ENCODE measurements at regions not wholly inside any gene's neighbourhood (a gene's known extent, or its start where the extent isn't known, plus 50 kb on each side); places are given as distances from the start of the nearest gene placed in this dataset.
"Not testable (repeated sequence)": the region's sequence is repeated elsewhere in the genome, so short reads cannot be mapped to it uniquely, and the experiment has no call there.

- DNase-seq = not testable (repeated sequence)
Measured at GRCh38 chr14:106349678-106350457, 823.5 kb downstream of the TMEM121 start.

- DNase-seq = not testable (repeated sequence)
Measured at GRCh38 chr14:106355007-106355791, 828.8 kb downstream of the TMEM121 start.

- not testable (repeated sequence) for DNase-seq
Measured at GRCh38 chr14:106355881-106356642, 829.7 kb downstream of the TMEM121 start.

GRCh38 chr14:106356643-106356930, 830.2 kb downstream of the TMEM121 start:
- not testable (repeated sequence) for DNase-seq

- not testable (repeated sequence) for DNase-seq
Measured at GRCh38 chr14:106359157-106359887, 832.9 kb downstream of the TMEM121 start.

GRCh38 chr14:106365371-106365770, 839.0 kb downstream of the TMEM121 start:
- DNase-seq = not testable (repeated sequence)

- not testable (repeated sequence) for DNase-seq
Measured at GRCh38 chr14:106365894-106366293, 839.5 kb downstream of the TMEM121 start.

- not testable (repeated sequence) for DNase-seq
Measured at GRCh38 chr14:106366971-106367370, 840.6 kb downstream of the TMEM121 start.

GRCh38 chr14:106369456-106369855, 843.1 kb downstream of the TMEM121 start:
- DNase-seq = not testable (repeated sequence)

GRCh38 chr14:106372870-106373652, 846.7 kb downstream of the TMEM121 start:
- peak; percentile 41 for DNase-seq

- not testable (repeated sequence) for DNase-seq
Measured at GRCh38 chr14:106373653-106374110, 847.3 kb downstream of the TMEM121 start.

- DNase-seq = no peak
Measured at GRCh38 chr14:106377432-106377831, 851.0 kb downstream of the TMEM121 start.

- DNase-seq = no peak
Measured at GRCh38 chr14:106378191-106378590, 851.8 kb downstream of the TMEM121 start.

- no peak for DNase-seq
Measured at GRCh38 chr14:106380740-106381139, 854.4 kb downstream of the TMEM121 start.

GRCh38 chr14:106389186-106389585, 862.8 kb downstream of the TMEM121 start:
- peak; percentile 7 for DNase-seq

GRCh38 chr14:106390401-106390800, 864.0 kb downstream of the TMEM121 start:
- no peak for DNase-seq

- DNase-seq = no peak
Measured at GRCh38 chr14:106390947-106391346, 864.6 kb downstream of the TMEM121 start.

GRCh38 chr14:106393742-106394141, 867.4 kb downstream of the TMEM121 start:
- no peak for DNase-seq

- no peak for DNase-seq
Measured at GRCh38 chr14:106395456-106396050, 869.2 kb downstream of the TMEM121 start.

GRCh38 chr14:106396999-106397398, 870.6 kb downstream of the TMEM121 start:
- peak; percentile 36 for DNase-seq

GRCh38 chr14:106398931-106399331, 872.5 kb downstream of the TMEM121 start:
- DNase-seq = not testable (repeated sequence)

Data from NCI-H510A treated with DMSO at 0.1 percent for 48 hours (cell line).